A673 (cell line): ENCODE measurements at regions not wholly inside any gene's neighbourhood (a gene's known extent, or its start where the extent isn't known, plus 50 kb on each side); places are given as distances from the start of the nearest gene placed in this dataset.

Source experiments
- BruUV-seq: library from RNA; stranded (reverse); fragments of 400-500 nt; replicated peaks from 2 replicates; lab custom pipeline; 2021; lab: Mats Ljungman, UMichigan
- CTCF ChIA-PET: fragments of 300-600 bp; sonication (Branson Sonifier 250); formaldehyde crosslinking; loops from one replicate; lab custom pipeline; 2022; ENCODE audit warnings: antibody characterized with exemption; lab: Charles Lee
- POLR2A ChIA-PET: fragments of 300-600 bp; sonication (Branson Sonifier 250); formaldehyde crosslinking; loops from one replicate; lab custom pipeline; 2022; ENCODE audit warnings: antibody characterized with exemption; ENCODE audit not compliant: low non-redundant PET; lab: Charles Lee
- DNase-seq: peaks from one replicate; pipeline ENCODE4 v3.0.0-alpha.2; 2015; ENCODE audit warnings: low spot score
- H3K27ac ChIP-seq: fragments of 200-600 bp; sonication (generic); 2 replicates; pipeline ENCODE4 v1.5.1; 2016; ENCODE audit warnings: mixed run types, low read depth, mild to moderate bottlenecking, mixed read lengths, antibody characterized with exemption, low read length; ENCODE audit not compliant: poor library complexity, severe bottlenecking
- H3K27me3 ChIP-seq: fragments of 200-600 bp; sonication (generic); replicated peaks from 2 replicates; pipeline ENCODE4 v1.6.1; 2017; ENCODE audit warnings: mixed run types, low read depth, mild to moderate bottlenecking, mixed read lengths, antibody characterized with exemption, low read length; ENCODE audit not compliant: insufficient read depth, poor library complexity
- H3K36me3 ChIP-seq: fragments of 200-600 bp; sonication (generic); 2 replicates; pipeline ENCODE4 v1.6.1; 2016; ENCODE audit warnings: mixed run types, mild to moderate bottlenecking, mixed read lengths, antibody characterized with exemption, low read length; ENCODE audit not compliant: insufficient read depth, poor library complexity, severe bottlenecking
- H3K4me1 ChIP-seq: fragments of 200-600 bp; sonication (generic); 2 replicates; pipeline ENCODE4 v1.6.1; 2017; ENCODE audit warnings: mixed run types, mild to moderate bottlenecking, mixed read lengths, antibody characterized with exemption, low read length; ENCODE audit not compliant: insufficient read depth, poor library complexity, severe bottlenecking
- H3K4me3 ChIP-seq: fragments of 200-600 bp; sonication (generic); 2 replicates; pipeline ENCODE4 v1.5.1; 2016; ENCODE audit warnings: low read depth, mixed run types, mild to moderate bottlenecking, mixed read lengths, low read length; ENCODE audit not compliant: poor library complexity, severe bottlenecking
- H3K9me3 ChIP-seq: fragments of 200-600 bp; sonication (generic); 2 replicates; pipeline ENCODE4 v1.6.1; 2016; ENCODE audit warnings: mixed run types, low read depth, mild to moderate bottlenecking, mixed read lengths, antibody characterized with exemption, low read length; ENCODE audit not compliant: poor library complexity, severe bottlenecking
- EZH2 ChIP-seq: fragments of 200-600 bp; sonication (generic); IDR thresholded peaks from 2 replicates; pipeline ENCODE4 v1.6.1; 2017; ENCODE audit warnings: borderline replicate concordance, low read depth, mild to moderate bottlenecking, mixed read lengths, antibody characterized with exemption, low read length; ENCODE audit not compliant: poor library complexity, severe bottlenecking
- intact Hi-C: fragments of 100-400 bp; cut with micrococcal nuclease; formaldehyde crosslinking; loops from one replicate; pipeline ENCODE4 v1.10.0; 2022; ENCODE audit not compliant: unreplicated experiment
- TF ChIP-seq, protein P1 (sequence below): fragments of 300-800, 200-600 bp; sonication (generic); conservative IDR thresholded peaks from 2 replicates; pipeline ENCODE4 v1.5.1; 2017; ENCODE audit warnings: low read depth, mild to moderate bottlenecking, antibody characterized with exemption, low read length, moderate library complexity, mixed read lengths

DNA sequence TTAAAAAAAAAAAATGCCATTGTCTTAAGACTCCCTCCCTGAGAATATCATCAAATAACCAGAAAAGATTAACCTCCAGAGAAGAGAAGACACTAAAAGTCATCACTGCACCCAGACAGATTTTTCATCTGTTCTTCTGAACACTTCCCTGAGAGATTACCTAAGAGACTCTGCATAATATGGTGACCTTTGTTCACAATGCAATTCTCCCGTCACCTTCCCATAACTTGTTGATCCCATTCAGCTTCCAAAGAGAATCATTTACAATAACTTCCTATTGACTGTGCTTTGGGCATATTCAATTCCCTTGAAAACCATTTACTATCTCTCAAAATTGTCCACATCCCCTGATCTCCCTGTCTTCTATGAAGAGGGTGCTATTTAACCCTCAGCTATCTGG, 85.1 kb upstream of the SMAD1 start:
- intact Hi-C loops = no loop called here
- H3K9me3 ChIP-seq = no peaks in the 10 kb centered on the region
- H3K4me1 ChIP-seq = no peaks in the 10 kb centered on the region
- ChIA-PET POLR2A (no interaction called here), CTCF (no interaction called here)
- no peak for TF ChIP-seq EZH2
- TF ChIP-seq, protein P1, sequence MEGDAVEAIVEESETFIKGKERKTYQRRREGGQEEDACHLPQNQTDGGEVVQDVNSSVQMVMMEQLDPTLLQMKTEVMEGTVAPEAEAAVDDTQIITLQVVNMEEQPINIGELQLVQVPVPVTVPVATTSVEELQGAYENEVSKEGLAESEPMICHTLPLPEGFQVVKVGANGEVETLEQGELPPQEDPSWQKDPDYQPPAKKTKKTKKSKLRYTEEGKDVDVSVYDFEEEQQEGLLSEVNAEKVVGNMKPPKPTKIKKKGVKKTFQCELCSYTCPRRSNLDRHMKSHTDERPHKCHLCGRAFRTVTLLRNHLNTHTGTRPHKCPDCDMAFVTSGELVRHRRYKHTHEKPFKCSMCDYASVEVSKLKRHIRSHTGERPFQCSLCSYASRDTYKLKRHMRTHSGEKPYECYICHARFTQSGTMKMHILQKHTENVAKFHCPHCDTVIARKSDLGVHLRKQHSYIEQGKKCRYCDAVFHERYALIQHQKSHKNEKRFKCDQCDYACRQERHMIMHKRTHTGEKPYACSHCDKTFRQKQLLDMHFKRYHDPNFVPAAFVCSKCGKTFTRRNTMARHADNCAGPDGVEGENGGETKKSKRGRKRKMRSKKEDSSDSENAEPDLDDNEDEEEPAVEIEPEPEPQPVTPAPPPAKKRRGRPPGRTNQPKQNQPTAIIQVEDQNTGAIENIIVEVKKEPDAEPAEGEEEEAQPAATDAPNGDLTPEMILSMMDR = no peak
- H3K27ac ChIP-seq = no peak overlapping the region
- BruUV-seq = no TSS peak
- DNase-seq = no peak
- H3K4me3 ChIP-seq = no peak overlapping the region
- no peaks in the 10 kb centered on the region for H3K27me3 ChIP-seq
- no peaks in the 10 kb centered on the region for H3K36me3 ChIP-seq

DNA sequence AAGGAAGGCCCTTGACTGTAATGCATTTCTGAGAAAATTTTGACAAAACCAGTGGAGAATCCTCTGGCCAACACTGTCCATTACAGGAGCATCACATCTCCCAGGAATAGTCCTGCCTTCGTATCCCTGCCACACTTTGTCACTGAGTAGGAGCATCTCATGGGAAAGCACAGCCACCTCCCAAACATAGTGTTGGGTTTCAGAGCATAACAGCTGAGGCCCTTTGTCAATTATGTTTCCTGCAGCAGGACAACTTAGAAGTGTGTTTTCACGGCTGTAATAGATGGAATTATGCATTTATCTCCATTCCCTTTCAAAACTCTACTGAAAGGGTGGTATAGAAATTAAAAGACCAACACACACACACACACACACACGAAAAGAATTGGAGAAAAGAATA, 91.1 kb upstream of the SMAD1 start:
- ChIA-PET POLR2A (no interaction called here), CTCF (no interaction called here)
- intact Hi-C loops = no loop called here
- no peak for TF ChIP-seq EZH2
- TF ChIP-seq, protein P1 = no peak
- H3K27ac ChIP-seq = no peak overlapping the region
- no peaks in the 10 kb centered on the region for H3K9me3 ChIP-seq
- BruUV-seq = no TSS peak
- no peak for DNase-seq
- no peak overlapping the region for H3K4me3 ChIP-seq
- no peaks in the 10 kb centered on the region for H3K27me3 ChIP-seq
- H3K36me3 ChIP-seq = no peaks in the 10 kb centered on the region
- no peaks in the 10 kb centered on the region for H3K4me1 ChIP-seq

DNA sequence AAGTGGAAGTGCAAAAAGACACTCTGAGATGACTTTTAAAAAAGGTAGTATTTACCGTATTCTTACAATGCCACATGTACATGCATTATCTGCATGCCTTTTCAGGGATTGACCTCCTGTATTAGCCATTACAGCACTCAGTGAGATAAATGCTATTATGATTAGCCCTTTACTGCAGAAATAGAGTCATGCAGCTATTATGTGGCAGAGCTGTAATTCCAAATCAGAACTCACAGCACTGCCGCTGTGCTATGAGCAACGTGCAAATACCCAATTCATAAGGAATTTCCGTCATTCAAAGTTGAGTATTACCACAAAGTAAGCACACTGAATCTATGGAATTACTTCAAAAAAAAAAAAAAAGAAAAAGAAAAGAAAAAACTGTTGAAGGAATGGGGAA, 92.1 kb upstream of the SMAD1 start:
- ChIA-PET POLR2A (no interaction called here), CTCF (no interaction called here)
- no TSS peak for BruUV-seq
- H3K4me1 ChIP-seq = no peaks in the 10 kb centered on the region
- H3K36me3 ChIP-seq = no peaks in the 10 kb centered on the region
- no peak overlapping the region for H3K27ac ChIP-seq
- no peaks in the 10 kb centered on the region for H3K9me3 ChIP-seq
- intact Hi-C loops = no loop called here
- no peak for DNase-seq
- no peak for TF ChIP-seq EZH2
- TF ChIP-seq, protein P1 = no peak
- H3K27me3 ChIP-seq = no peaks in the 10 kb centered on the region
- no peak overlapping the region for H3K4me3 ChIP-seq
